Progenitor cell of endocrine pancreas (in vitro differentiated cells): ENCODE measurements at regions not wholly inside any gene's neighbourhood (a gene's known extent, or its start where the extent isn't known, plus 50 kb on each side); places are given as distances from the start of the nearest gene placed in this dataset.

Source experiments
- DNase-seq: peaks from one replicate; pipeline ENCODE4 v3.0.0; 2021; ENCODE audit warnings: low spot score; ENCODE audit not compliant: unreplicated experiment
- H3K27ac Mint-ChIP-seq: 2 replicates; pipeline ENCODE4 v1.8.0; 2021; ENCODE audit warnings: mild to moderate bottlenecking, moderate library complexity, mixed read lengths
- H3K27me3 Mint-ChIP-seq: 2 replicates; pipeline ENCODE4 v1.8.0; 2021; ENCODE audit warnings: mixed read lengths
- H3K36me3 Mint-ChIP-seq: 2 replicates; pipeline ENCODE4 v1.8.0; 2022; ENCODE audit warnings: mixed read lengths; ENCODE audit not compliant: insufficient read depth
- H3K4me1 Mint-ChIP-seq: 2 replicates; pipeline ENCODE4 v1.8.0; 2021; ENCODE audit warnings: low read depth, mixed read lengths
- H3K4me3 Mint-ChIP-seq: 2 replicates; pipeline ENCODE4 v1.8.0; 2021; ENCODE audit warnings: low read depth, mild to moderate bottlenecking, moderate library complexity, mixed read lengths
- H3K9me3 Mint-ChIP-seq: 2 replicates; pipeline ENCODE4 v1.8.0; 2021; ENCODE audit warnings: low read depth, mixed read lengths
- TF ChIP-seq, protein P1 (sequence below): fragments of 200-600 bp; sonication (generic); IDR thresholded peaks from one replicate; pipeline ENCODE4 v1.5.0; 2021; ENCODE audit warnings: antibody characterized with exemption, mild to moderate bottlenecking; ENCODE audit not compliant: unreplicated experiment

DNA sequence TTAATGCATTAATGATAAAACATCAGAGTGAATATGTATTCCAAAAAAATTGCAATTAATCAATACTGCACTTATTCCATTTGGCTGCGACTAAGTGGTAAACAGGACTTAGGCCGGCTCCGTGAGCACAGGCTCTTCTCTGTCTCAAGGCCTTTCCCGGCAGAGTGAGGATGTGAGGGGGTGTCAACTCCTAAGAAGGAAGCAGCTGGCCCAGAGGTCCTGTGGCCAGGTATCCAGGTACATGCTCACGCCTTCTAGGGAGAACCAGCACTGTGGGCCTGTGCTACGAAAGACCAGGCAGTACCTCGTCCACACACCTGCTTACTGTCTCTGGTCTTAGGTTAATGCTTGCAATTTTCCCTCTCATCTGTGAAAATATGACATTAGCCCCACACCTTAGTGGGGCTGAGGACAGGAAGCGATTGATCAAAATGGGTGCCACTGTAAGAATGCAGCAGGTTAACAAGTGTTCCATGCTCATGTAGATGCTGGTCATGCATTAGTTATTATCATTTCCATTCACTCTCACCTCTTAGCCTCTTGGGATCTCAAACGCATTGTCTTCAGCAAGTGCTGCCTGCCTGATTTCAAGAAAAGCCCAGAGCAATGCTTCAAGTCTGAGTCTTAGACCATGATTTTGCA lies 175.3 kb downstream of the ABHD5 start:
- H3K4me1 Mint-ChIP-seq = peaks cover 21% of the 10 kb centered on the region
- H3K27ac Mint-ChIP-seq = no peak overlapping the region
- no peak for DNase-seq

DNA sequence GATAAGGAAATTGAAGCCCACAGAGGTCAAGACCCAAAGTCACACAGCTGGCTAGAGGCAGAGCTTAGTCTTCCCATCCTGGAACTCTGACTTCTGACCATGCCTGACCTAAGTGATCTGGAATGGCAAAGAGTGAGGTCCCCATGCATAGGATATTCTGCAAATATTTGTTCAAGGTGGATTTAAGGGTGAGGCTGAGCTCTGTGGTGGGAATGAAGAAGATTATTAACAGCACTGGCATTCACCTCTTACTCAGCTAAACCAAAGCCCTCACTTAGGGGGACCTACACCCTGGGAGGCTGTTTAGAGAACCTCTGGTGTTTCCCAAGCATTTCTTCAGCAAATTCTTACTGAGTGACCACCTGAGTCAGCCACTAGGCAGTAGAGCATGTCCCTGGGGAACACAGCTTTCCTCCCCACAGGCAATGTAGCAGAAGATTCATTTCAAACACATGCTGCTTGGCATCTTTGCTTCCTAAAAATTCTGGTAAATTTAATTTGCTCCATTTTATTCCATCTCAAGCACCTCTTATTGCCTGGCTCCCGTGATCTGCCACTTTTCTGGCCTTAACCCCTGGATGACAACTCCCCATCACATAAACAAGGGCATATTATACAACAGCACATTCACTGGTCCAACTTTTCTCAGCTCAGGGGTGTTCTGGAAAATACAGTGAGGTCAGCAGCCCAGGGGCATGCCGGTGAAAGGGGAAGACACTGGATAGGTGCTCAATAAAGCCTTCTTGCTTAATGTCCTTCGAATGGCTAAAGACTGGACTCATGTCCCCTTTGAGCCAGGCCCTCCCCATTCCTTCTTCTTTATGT lies 176.0 kb downstream of the ABHD5 start:
- H3K4me3 Mint-ChIP-seq = no peak overlapping the region
- H3K27me3 Mint-ChIP-seq = peaks cover 45% of the 10 kb centered on the region
- H3K36me3 Mint-ChIP-seq = no peaks in the 10 kb centered on the region
- DNase-seq = no peak
- no peaks in the 10 kb centered on the region for H3K9me3 Mint-ChIP-seq
- H3K27ac Mint-ChIP-seq = peak overlapping the region; percentile 3
- peaks cover 27% of the 10 kb centered on the region for H3K4me1 Mint-ChIP-seq
- TF ChIP-seq, protein P1, sequence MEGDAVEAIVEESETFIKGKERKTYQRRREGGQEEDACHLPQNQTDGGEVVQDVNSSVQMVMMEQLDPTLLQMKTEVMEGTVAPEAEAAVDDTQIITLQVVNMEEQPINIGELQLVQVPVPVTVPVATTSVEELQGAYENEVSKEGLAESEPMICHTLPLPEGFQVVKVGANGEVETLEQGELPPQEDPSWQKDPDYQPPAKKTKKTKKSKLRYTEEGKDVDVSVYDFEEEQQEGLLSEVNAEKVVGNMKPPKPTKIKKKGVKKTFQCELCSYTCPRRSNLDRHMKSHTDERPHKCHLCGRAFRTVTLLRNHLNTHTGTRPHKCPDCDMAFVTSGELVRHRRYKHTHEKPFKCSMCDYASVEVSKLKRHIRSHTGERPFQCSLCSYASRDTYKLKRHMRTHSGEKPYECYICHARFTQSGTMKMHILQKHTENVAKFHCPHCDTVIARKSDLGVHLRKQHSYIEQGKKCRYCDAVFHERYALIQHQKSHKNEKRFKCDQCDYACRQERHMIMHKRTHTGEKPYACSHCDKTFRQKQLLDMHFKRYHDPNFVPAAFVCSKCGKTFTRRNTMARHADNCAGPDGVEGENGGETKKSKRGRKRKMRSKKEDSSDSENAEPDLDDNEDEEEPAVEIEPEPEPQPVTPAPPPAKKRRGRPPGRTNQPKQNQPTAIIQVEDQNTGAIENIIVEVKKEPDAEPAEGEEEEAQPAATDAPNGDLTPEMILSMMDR = no peak

More for the DNA sequence above, 175.3 kb downstream of the ABHD5 start:
- H3K9me3 Mint-ChIP-seq = no peaks in the 10 kb centered on the region
- no peak overlapping the region for H3K4me3 Mint-ChIP-seq
- peaks cover 41% of the 10 kb centered on the region for H3K27me3 Mint-ChIP-seq
- TF ChIP-seq, protein P1 = no peak
- H3K36me3 Mint-ChIP-seq = no peaks in the 10 kb centered on the region

DNA sequence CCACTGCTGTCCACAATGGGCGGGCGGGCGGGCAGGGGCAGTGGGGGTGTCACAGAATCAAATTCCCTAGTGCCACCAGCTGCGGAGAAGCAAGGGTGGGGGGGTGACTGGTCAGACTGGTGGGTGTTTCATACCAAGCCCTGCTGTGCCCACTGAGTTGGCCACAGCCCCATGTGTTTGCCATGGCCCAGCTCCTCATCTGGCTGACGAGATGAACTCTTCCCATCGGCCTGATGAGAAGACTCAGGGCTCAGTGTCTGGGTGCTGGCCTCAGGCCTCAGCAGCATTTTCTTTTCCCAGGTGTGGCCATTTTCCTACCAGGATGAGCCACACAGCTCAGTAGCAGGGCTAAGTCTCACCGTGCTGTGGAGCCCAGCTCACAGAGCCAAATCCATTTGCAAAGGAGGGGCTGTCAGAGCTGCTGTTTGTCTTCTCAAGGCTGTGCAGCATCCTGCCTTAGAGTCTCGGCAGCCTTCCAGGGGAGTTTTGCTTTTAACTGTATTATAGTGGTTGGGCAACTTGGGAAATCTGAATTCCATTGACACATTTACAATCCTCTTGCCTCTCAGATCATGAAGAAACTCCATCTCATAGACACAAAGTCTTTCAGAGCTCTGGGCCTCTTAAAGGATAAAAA lies 176.8 kb downstream of the ABHD5 start:
- no peaks in the 10 kb centered on the region for H3K9me3 Mint-ChIP-seq
- no peak overlapping the region for H3K27ac Mint-ChIP-seq
- no peaks in the 10 kb centered on the region for H3K36me3 Mint-ChIP-seq
- no peak overlapping the region for H3K4me3 Mint-ChIP-seq
- TF ChIP-seq, protein P1 = no peak
- H3K4me1 Mint-ChIP-seq = peaks cover 27% of the 10 kb centered on the region
- H3K27me3 Mint-ChIP-seq = peaks cover 52% of the 10 kb centered on the region
- no peak for DNase-seq

DNA sequence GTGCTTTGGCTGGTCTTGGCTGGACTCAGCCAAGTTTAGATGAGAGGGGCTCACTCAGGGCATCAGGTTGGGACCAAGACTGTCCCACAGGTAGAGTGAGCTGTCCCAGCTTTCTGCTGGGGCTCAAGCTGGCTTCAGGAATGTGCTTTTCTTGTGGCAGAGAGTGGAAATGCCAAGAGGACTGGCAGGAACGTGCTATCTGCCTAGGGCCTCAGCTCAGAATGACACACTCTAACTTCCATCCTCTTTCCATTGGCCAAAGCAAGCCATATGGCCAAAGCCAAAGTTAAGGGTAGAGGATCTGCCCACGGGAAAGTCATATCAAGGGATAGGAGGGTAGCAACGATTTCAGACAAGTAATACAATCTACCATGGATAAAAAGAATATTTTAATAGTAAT lies 178.8 kb downstream of the ABHD5 start:
- H3K4me3 Mint-ChIP-seq = no peak overlapping the region
- peaks cover 27% of the 10 kb centered on the region for H3K4me1 Mint-ChIP-seq
- peaks cover 37% of the 10 kb centered on the region for H3K27me3 Mint-ChIP-seq
- no peaks in the 10 kb centered on the region for H3K9me3 Mint-ChIP-seq
- DNase-seq = no peak
- H3K36me3 Mint-ChIP-seq = no peaks in the 10 kb centered on the region
- TF ChIP-seq, protein P1 = no peak
- no peak overlapping the region for H3K27ac Mint-ChIP-seq

DNA sequence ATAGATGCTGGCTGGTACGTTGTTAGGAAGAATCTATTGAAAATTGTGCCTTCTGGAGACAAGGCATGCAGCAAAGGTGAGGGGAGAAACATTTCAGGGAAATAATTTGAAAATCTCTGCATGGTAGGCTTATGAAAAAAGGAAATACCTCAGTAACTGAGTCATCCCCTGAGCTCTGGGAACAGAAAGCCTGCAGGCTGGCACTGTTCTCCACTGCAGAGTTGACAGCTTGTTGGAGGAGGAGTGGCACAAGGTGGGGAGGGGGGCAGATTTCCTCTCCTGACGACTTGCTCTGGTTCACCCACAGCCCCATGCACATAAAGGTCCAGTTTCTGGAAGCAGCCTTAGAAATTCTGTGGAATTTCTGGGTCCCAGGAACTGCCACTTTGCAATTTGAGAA lies 179.4 kb downstream of the ABHD5 start:
- no peaks in the 10 kb centered on the region for H3K9me3 Mint-ChIP-seq
- no peak overlapping the region for H3K27ac Mint-ChIP-seq
- H3K36me3 Mint-ChIP-seq = no peaks in the 10 kb centered on the region
- H3K4me3 Mint-ChIP-seq = no peak overlapping the region
- peaks cover 32% of the 10 kb centered on the region for H3K27me3 Mint-ChIP-seq
- DNase-seq = no peak
- H3K4me1 Mint-ChIP-seq = peaks cover 27% of the 10 kb centered on the region
- TF ChIP-seq, protein P1 = no peak
